Breast epithelium (tissue), 4 donors: ENCODE measurements at regions not wholly inside any gene's neighbourhood (a gene's known extent, or its start where the extent isn't known, plus 50 kb on each side); places are given as distances from the start of the nearest gene placed in this dataset.

Experiments used
- DNase-seq, 2 donors: peaks; one replicate each; pipeline ENCODE4 v3.0.0-alpha.2; 2019; ENCODE audit warnings: low spot score in 2 of 2
- H3K27ac ChIP-seq, 2 donors: fragments of 200-600 bp; sonication (generic) in 1 of 2; one replicate each; pipeline ENCODE4 v1.5.1; 2016 to 2019; ENCODE audit warnings: mild to moderate bottlenecking in 1 of 2
- H3K27me3 ChIP-seq, 2 donors: fragments of 200-600 bp; sonication (generic) in 1 of 2; one replicate each; pipeline versions ENCODE4 v1.5.1 to v1.6.0; 2017 to 2019; ENCODE audit warnings: control low read depth in 1 of 2, mild to moderate bottlenecking in 1 of 2
- H3K36me3 ChIP-seq: fragments of 200-600 bp; one replicate; pipeline ENCODE4 v1.5.1; 2019
- H3K4me1 ChIP-seq, 2 donors: fragments of 200-600 bp; sonication (generic); one replicate each; pipeline ENCODE4 v1.5.1; 2016 to 2019; ENCODE audit warnings: control low read depth in 1 of 2
- H3K4me3 ChIP-seq, 3 donors: fragments of 200-600 bp; sonication (generic); 1 replicate in 2 of 3; 2 replicates in 1 of 3; pipeline ENCODE4 v1.5.1; 2016 to 2019; ENCODE audit warnings: mild to moderate bottlenecking in 3 of 3, moderate library complexity in 2 of 3
- H3K9me3 ChIP-seq, 2 donors: fragments of 200-600 bp; sonication (generic) in 1 of 2; one replicate each; pipeline ENCODE4 v1.5.1; 2016 to 2019; ENCODE audit warnings: control low read depth in 1 of 2
- POLR2A ChIP-seq: fragments of 450-650 bp; IDR thresholded peaks from one replicate; pipeline ENCODE4 v1.6.1; 2016; ENCODE audit warnings: antibody characterized with exemption, mild to moderate bottlenecking, moderate library complexity
- POLR2AphosphoS5 ChIP-seq, 3 donors: sonication (generic); formaldehyde crosslinking; IDR thresholded peaks; one replicate each; pipeline ENCODE4 v1.6.1; 2017; ENCODE audit warnings: antibody characterized with exemption in 3 of 3
- intact Hi-C: fragments of 100-400 bp; cut with DNase I; formaldehyde crosslinking; loops from one replicate; pipeline ENCODE4 v1.15.1; 2023; ENCODE audit warnings: low total_unique reads
- TF ChIP-seq, protein P1 (sequence below), 3 donors: fragments of 450-650 bp; IDR thresholded peaks; one replicate each; pipeline ENCODE4 v1.5.1; 2016 to 2017; ENCODE audit warnings: antibody characterized with exemption in 3 of 3, mild to moderate bottlenecking in 3 of 3, moderate library complexity in 3 of 3

DNA sequence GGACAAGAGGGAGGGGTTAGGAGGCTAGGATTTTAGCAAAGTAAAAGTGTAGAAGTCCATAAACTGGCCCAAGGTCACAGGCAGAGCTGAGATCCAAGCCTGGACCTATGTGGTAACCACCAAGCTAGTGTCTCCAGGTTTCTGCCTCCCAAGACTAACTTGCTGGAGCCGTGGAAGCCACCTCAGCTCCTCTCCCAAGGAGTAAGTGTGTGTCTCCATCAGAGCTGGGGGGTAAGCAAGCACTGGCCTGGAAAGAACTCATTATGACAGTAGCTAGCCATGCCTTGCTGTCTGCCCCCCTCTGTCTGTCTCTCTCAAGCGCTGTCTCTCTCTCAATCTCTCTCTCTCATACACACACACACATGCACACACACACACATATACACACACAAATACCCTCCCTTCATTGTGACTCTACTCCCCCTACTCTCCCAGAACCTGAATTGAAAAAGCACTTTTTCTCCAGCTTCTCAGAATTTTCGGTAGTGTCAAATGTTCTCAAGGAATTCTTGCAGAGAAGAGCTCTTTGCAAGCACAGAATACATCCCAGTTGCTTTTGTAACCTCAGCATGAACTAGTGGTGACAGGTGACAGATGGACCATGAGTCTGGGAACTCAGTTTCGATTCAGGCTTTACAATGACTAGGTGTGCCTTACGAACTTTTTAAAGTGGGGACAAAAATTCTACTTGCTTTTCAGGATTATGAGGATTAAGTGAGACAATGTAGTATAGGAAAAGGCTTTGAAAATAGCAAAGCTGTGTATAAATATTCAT lies 238.0 kb upstream of the FGGY start:
- intact Hi-C loops: loop anchor here (5.0 kb wide), 1 partner anchor 572 kb away; no protein-coding TSS in a partner anchor
- no peaks in the 10 kb centered on the region for H3K9me3 ChIP-seq
- H3K4me1 ChIP-seq: peaks cover 0 to 7% of the 10 kb centered on the region in 2 donors
- TF ChIP-seq POLR2A: no peak
- no peak for TF ChIP-seq POLR2AphosphoS5 (IDR thresholded peaks at IDR 0.05)
- TF ChIP-seq, protein P1, sequence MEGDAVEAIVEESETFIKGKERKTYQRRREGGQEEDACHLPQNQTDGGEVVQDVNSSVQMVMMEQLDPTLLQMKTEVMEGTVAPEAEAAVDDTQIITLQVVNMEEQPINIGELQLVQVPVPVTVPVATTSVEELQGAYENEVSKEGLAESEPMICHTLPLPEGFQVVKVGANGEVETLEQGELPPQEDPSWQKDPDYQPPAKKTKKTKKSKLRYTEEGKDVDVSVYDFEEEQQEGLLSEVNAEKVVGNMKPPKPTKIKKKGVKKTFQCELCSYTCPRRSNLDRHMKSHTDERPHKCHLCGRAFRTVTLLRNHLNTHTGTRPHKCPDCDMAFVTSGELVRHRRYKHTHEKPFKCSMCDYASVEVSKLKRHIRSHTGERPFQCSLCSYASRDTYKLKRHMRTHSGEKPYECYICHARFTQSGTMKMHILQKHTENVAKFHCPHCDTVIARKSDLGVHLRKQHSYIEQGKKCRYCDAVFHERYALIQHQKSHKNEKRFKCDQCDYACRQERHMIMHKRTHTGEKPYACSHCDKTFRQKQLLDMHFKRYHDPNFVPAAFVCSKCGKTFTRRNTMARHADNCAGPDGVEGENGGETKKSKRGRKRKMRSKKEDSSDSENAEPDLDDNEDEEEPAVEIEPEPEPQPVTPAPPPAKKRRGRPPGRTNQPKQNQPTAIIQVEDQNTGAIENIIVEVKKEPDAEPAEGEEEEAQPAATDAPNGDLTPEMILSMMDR (IDR thresholded peaks at IDR 0.05): no peak
- no peaks in the 10 kb centered on the region for H3K36me3 ChIP-seq
- H3K27me3 ChIP-seq: no peaks in the 10 kb centered on the region
- H3K4me3 ChIP-seq: no peak overlapping the region
- peak overlapping the region in 1 of 2 donors; percentile 17 for H3K27ac ChIP-seq
- DNase-seq: no peak

DNA sequence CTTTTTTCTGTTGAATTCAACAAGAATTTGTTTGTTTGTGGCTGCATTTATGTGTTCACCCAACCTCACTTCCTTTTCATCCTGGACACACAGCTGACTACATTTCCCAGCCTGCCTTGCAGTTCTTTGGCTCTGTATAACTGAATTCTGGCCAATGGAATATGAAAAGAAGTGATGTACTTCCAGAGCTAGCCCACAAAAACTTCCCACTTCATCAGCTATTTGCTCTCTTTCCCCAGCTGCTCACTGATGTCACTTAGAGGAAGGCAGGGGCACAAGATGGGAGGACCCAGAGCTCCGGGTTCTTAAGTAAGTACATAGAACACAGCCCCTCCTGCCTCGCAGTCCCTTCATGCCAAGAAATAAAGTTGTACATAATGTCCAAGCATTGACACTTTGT lies 235.0 kb upstream of the FGGY start:
- no peaks in the 10 kb centered on the region for H3K27me3 ChIP-seq
- no peaks in the 10 kb centered on the region for H3K9me3 ChIP-seq
- TF ChIP-seq POLR2AphosphoS5 (IDR thresholded peaks at IDR 0.05) (peak in 2 of 3 donors; percentile 39 to 69), POLR2A (no peak)
- TF ChIP-seq, protein P1 (IDR thresholded peaks at IDR 0.05): no peak
- peak in 1 of 2 donors; percentile 39 for DNase-seq
- intact Hi-C loops: no loop called here
- H3K4me3 ChIP-seq: peak overlapping the region; percentile 10 to 57 (median 11)
- peak overlapping the region; percentile 67 to 77 for H3K27ac ChIP-seq
- H3K36me3 ChIP-seq: no peaks in the 10 kb centered on the region
- H3K4me1 ChIP-seq: peaks cover 0 to 7% of the 10 kb centered on the region in 2 donors

DNA sequence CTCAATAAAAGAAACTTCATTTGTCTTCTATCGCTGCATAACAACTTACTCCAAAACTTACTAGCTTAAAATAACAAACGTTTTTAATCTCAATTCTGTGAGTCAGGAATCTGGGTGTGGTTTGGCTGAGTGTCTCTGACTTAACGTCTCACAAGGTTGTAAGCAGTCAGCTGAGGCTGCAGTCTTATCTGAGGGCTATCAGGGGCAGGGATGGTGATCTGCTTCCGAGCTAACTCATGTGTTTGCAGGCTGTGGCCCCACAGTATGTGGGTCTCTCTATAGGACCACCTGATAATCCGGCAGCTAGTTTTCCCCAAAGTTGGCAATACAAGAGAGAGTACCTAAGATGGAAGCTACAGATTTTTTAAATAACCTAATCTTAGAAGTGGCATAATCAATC lies 234.2 kb upstream of the FGGY start:
- peaks cover 0 to under 1% of the 10 kb centered on the region in 2 donors for H3K4me1 ChIP-seq
- H3K9me3 ChIP-seq: no peaks in the 10 kb centered on the region
- TF ChIP-seq POLR2A: no peak
- no peak for TF ChIP-seq POLR2AphosphoS5 (IDR thresholded peaks at IDR 0.05)
- TF ChIP-seq, protein P1 (IDR thresholded peaks at IDR 0.05): no peak
- H3K27me3 ChIP-seq: no peaks in the 10 kb centered on the region
- no peak overlapping the region for H3K27ac ChIP-seq
- intact Hi-C loops: no loop called here
- no peak overlapping the region for H3K4me3 ChIP-seq
- DNase-seq: no peak
- no peaks in the 10 kb centered on the region for H3K36me3 ChIP-seq

DNA sequence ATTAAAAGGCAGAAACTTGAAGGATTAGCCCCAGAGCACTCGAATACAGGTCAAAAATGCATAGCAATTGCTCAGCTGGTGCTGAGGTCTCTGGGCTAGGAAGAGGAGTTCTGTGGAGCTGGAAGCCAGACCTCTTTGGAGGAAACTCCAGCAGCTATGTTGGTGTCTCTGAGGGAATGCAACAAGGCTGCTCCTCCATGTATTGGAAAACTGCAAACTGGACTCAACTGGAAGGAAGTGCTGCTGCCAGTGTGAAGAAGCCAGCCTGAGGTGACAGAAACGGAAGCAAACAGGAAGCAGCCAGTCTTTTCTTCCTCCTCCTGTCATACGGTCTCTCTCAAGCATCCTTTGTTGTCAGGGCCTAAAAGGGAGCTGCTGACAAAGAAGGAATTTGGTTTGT lies 233.4 kb upstream of the FGGY start:
- Histone ChIP-seq H3K4me1 (no peaks in the 10 kb centered on the region), H3K4me3 (no peak overlapping the region), H3K27me3 (no peaks in the 10 kb centered on the region), H3K27ac (no peak overlapping the region), H3K36me3 (no peaks in the 10 kb centered on the region), H3K9me3 (no peaks in the 10 kb centered on the region)
- DNase-seq: no peak
- TF ChIP-seq POLR2A (no peak), POLR2AphosphoS5 (IDR thresholded peaks at IDR 0.05) (no peak)
- TF ChIP-seq, protein P1 (IDR thresholded peaks at IDR 0.05): no peak
- intact Hi-C loops: no loop called here

DNA sequence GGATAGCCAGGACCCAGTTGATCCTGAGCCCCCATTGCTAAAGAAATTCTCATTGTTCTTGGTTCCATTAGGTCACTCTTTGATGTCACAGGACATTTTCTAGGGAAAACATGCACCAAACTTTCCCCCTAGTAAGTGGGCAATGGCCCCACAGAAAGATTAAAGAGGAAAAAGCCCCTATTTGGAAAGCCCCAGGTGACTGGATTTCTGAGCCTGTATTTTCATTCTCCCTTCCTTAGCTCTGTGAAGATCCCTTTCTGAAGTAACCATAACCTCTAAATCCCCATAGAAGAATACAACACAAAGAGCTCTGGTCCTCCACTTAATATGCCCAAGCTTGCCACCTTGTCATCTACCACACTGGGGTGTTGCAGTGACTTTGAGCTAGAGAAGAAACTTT lies 232.3 kb upstream of the FGGY start:
- no peak for TF ChIP-seq POLR2A
- TF ChIP-seq POLR2AphosphoS5 (IDR thresholded peaks at IDR 0.05): no peak
- TF ChIP-seq, protein P1 (IDR thresholded peaks at IDR 0.05): no peak
- intact Hi-C loops: no loop called here
- Histone ChIP-seq H3K4me3 (no peak overlapping the region), H3K27ac (no peak overlapping the region), H3K4me1 (no peaks in the 10 kb centered on the region), H3K36me3 (no peaks in the 10 kb centered on the region), H3K27me3 (no peaks in the 10 kb centered on the region), H3K9me3 (no peaks in the 10 kb centered on the region)
- DNase-seq: no peak
